HepG2 (cell line): ENCODE measurements at regions not wholly inside any gene's neighbourhood (a gene's known extent, or its start where the extent isn't known, plus 50 kb on each side); places are given as distances from the start of the nearest gene placed in this dataset.

ENCODE experiments used
- HDAC1 ChIP-seq: sonication (generic); formaldehyde crosslinking; IDR thresholded peaks from 2 replicates; pipeline ENCODE4 v1.5.1; 2020; ENCODE audit warnings: mild to moderate bottlenecking, missing genetic modification reagents
- HNRNPUL1 ChIP-seq: fragments of 200-400 bp; formaldehyde crosslinking; IDR thresholded peaks from 2 replicates; pipeline ENCODE4 v1.6.1; 2017; ENCODE audit warnings: low read depth, mild to moderate bottlenecking, low read length, moderate library complexity
- KDM4B ChIP-seq: sonication (generic); formaldehyde crosslinking; IDR thresholded peaks from 2 replicates; pipeline ENCODE4 v1.4.0; 2020; ENCODE audit warnings: missing genetic modification reagents
- NONO ChIP-seq, 2 experiments: fragments of 450-650 bp in 1 of 2; sonication (generic) in 1 of 2; formaldehyde crosslinking in 1 of 2; IDR thresholded peaks in 1 of 2; conservative IDR thresholded peaks in 1 of 2; 2 replicates each; pipeline versions ENCODE4 v1.6.1 to v1.8.0; 2017 to 2022; ENCODE audit warnings: mild to moderate bottlenecking in 1 of 2, missing genetic modification reagents in 1 of 2, moderate library complexity in 1 of 2
- RBFOX2 ChIP-seq: fragments of 200-400 bp; formaldehyde crosslinking; IDR thresholded peaks from 2 replicates; pipeline ENCODE4 v1.6.1; 2017; ENCODE audit warnings: low read depth, mild to moderate bottlenecking, low read length
- TAF1 ChIP-seq: sonication (generic); formaldehyde crosslinking; IDR thresholded peaks from 2 replicates; pipeline ENCODE4 v1.4.0; 2020; ENCODE audit warnings: missing genetic modification reagents
- ZNF143 ChIP-seq: sonication (generic); formaldehyde crosslinking; IDR thresholded peaks from 2 replicates; pipeline ENCODE4 v1.4.0; 2020; ENCODE audit warnings: missing genetic modification reagents
- ZNF232 ChIP-seq: sonication (generic); formaldehyde crosslinking; IDR thresholded peaks from 2 replicates; pipeline ENCODE4 v1.4.0; 2020; ENCODE audit warnings: missing genetic modification reagents, borderline replicate concordance
- TF ChIP-seq, protein P1 (sequence below): sonication (generic); formaldehyde crosslinking; IDR thresholded peaks from 2 replicates; pipeline ENCODE4 v1.4.0; 2020; ENCODE audit warnings: low read depth, missing genetic modification reagents
- TF ChIP-seq, protein P2 (sequence below): sonication (generic); formaldehyde crosslinking; IDR thresholded peaks from 2 replicates; pipeline ENCODE4 v1.4.0; 2020; ENCODE audit warnings: low read depth, mild to moderate bottlenecking, missing genetic modification reagents
- TF ChIP-seq, protein P3 (sequence below): IDR thresholded peaks from 2 replicates; pipeline ENCODE4 v1.6.1; 2012; ENCODE audit warnings: low read length, improper control_type of control experiment
- TF ChIP-seq, protein P4 (sequence below): sonication (generic); formaldehyde crosslinking; IDR thresholded peaks from 2 replicates; pipeline ENCODE4 v1.4.0; 2020; ENCODE audit warnings: missing genetic modification reagents, borderline replicate concordance
- TF ChIP-seq, protein P5 (sequence below): sonication (generic); formaldehyde crosslinking; IDR thresholded peaks from 2 replicates; pipeline ENCODE4 v1.8.1; 2023; ENCODE audit warnings: mild to moderate bottlenecking, missing genetic modification reagents, borderline replicate concordance
- TF ChIP-seq, protein P6 (sequence below): sonication (generic); formaldehyde crosslinking; IDR thresholded peaks from 2 replicates; pipeline ENCODE4 v1.5.0; 2020; ENCODE audit warnings: mild to moderate bottlenecking, missing genetic modification reagents, moderate library complexity

DNA sequence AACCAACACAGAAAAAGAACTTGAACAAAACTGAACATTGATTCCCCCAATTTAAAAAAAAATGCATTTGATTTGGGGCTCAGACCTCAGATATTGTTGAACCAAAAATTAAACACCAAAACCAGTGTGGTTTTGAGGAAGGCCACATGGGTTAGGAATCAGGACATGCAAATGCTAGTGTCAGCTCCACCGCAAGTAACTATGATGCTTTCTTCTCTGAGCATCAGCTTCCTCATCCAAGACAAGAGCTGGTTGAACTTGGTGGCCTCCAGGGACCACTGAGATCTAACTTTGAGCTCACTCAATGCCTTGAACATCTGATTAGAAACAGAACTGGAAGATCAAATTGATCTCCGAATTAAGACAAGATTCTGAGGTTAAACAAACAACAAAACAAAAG lies 142.9 kb upstream of the NWD2 start:
- TF ChIP-seq, protein P1, sequence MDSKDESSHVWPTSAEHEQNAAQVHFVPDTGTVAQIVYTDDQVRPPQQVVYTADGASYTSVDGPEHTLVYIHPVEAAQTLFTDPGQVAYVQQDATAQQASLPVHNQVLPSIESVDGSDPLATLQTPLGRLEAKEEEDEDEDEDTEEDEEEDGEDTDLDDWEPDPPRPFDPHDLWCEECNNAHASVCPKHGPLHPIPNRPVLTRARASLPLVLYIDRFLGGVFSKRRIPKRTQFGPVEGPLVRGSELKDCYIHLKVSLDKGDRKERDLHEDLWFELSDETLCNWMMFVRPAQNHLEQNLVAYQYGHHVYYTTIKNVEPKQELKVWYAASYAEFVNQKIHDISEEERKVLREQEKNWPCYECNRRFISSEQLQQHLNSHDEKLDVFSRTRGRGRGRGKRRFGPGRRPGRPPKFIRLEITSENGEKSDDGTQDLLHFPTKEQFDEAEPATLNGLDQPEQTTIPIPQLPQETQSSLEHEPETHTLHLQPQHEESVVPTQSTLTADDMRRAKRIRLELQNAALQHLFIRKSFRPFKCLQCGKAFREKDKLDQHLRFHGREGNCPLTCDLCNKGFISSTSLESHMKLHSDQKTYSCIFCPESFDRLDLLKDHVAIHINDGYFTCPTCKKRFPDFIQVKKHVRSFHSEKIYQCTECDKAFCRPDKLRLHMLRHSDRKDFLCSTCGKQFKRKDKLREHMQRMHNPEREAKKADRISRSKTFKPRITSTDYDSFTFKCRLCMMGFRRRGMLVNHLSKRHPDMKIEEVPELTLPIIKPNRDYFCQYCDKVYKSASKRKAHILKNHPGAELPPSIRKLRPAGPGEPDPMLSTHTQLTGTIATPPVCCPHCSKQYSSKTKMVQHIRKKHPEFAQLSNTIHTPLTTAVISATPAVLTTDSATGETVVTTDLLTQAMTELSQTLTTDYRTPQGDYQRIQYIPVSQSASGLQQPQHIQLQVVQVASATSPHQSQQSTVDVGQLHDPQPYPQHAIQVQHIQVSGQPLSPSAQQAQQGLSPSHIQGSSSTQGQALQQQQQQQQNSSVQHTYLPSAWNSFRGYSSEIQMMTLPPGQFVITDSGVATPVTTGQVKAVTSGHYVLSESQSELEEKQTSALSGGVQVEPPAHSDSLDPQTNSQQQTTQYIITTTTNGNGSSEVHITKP (CRISPR knock-in tag): no peak
- TF ChIP-seq RBFOX2: no peak
- TF ChIP-seq, protein P2, sequence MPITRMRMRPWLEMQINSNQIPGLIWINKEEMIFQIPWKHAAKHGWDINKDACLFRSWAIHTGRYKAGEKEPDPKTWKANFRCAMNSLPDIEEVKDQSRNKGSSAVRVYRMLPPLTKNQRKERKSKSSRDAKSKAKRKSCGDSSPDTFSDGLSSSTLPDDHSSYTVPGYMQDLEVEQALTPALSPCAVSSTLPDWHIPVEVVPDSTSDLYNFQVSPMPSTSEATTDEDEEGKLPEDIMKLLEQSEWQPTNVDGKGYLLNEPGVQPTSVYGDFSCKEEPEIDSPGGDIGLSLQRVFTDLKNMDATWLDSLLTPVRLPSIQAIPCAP (CRISPR knock-in tag): no peak
- TF ChIP-seq, protein P3, sequence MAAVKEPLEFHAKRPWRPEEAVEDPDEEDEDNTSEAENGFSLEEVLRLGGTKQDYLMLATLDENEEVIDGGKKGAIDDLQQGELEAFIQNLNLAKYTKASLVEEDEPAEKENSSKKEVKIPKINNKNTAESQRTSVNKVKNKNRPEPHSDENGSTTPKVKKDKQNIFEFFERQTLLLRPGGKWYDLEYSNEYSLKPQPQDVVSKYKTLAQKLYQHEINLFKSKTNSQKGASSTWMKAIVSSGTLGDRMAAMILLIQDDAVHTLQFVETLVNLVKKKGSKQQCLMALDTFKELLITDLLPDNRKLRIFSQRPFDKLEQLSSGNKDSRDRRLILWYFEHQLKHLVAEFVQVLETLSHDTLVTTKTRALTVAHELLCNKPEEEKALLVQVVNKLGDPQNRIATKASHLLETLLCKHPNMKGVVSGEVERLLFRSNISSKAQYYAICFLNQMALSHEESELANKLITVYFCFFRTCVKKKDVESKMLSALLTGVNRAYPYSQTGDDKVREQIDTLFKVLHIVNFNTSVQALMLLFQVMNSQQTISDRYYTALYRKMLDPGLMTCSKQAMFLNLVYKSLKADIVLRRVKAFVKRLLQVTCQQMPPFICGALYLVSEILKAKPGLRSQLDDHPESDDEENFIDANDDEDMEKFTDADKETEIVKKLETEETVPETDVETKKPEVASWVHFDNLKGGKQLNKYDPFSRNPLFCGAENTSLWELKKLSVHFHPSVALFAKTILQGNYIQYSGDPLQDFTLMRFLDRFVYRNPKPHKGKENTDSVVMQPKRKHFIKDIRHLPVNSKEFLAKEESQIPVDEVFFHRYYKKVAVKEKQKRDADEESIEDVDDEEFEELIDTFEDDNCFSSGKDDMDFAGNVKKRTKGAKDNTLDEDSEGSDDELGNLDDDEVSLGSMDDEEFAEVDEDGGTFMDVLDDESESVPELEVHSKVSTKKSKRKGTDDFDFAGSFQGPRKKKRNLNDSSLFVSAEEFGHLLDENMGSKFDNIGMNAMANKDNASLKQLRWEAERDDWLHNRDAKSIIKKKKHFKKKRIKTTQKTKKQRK: no peak
- TF ChIP-seq ZNF143 (CRISPR knock-in tag): no peak
- TF ChIP-seq, protein P4, sequence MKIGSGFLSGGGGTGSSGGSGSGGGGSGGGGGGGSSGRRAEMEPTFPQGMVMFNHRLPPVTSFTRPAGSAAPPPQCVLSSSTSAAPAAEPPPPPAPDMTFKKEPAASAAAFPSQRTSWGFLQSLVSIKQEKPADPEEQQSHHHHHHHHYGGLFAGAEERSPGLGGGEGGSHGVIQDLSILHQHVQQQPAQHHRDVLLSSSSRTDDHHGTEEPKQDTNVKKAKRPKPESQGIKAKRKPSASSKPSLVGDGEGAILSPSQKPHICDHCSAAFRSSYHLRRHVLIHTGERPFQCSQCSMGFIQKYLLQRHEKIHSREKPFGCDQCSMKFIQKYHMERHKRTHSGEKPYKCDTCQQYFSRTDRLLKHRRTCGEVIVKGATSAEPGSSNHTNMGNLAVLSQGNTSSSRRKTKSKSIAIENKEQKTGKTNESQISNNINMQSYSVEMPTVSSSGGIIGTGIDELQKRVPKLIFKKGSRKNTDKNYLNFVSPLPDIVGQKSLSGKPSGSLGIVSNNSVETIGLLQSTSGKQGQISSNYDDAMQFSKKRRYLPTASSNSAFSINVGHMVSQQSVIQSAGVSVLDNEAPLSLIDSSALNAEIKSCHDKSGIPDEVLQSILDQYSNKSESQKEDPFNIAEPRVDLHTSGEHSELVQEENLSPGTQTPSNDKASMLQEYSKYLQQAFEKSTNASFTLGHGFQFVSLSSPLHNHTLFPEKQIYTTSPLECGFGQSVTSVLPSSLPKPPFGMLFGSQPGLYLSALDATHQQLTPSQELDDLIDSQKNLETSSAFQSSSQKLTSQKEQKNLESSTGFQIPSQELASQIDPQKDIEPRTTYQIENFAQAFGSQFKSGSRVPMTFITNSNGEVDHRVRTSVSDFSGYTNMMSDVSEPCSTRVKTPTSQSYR (CRISPR knock-in tag): no peak
- no peak for TF ChIP-seq TAF1 (CRISPR knock-in tag)
- TF ChIP-seq HNRNPUL1: no peak
- TF ChIP-seq NONO (IDR thresholded peaks at IDR 0.05): no peak
- TF ChIP-seq NONO (CRISPR knock-in tag; conservative IDR thresholded peaks at IDR 0.05): no peak
- TF ChIP-seq, protein P5, sequence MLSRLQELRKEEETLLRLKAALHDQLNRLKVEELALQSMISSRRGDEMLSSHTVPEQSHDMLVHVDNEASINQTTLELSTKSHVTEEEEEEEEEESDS (CRISPR knock-in tag): no peak
- TF ChIP-seq HDAC1 (CRISPR knock-in tag): no peak
- TF ChIP-seq ZNF232 (CRISPR knock-in tag): no peak
- TF ChIP-seq, protein P6, sequence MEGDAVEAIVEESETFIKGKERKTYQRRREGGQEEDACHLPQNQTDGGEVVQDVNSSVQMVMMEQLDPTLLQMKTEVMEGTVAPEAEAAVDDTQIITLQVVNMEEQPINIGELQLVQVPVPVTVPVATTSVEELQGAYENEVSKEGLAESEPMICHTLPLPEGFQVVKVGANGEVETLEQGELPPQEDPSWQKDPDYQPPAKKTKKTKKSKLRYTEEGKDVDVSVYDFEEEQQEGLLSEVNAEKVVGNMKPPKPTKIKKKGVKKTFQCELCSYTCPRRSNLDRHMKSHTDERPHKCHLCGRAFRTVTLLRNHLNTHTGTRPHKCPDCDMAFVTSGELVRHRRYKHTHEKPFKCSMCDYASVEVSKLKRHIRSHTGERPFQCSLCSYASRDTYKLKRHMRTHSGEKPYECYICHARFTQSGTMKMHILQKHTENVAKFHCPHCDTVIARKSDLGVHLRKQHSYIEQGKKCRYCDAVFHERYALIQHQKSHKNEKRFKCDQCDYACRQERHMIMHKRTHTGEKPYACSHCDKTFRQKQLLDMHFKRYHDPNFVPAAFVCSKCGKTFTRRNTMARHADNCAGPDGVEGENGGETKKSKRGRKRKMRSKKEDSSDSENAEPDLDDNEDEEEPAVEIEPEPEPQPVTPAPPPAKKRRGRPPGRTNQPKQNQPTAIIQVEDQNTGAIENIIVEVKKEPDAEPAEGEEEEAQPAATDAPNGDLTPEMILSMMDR (CRISPR knock-in tag): no peak
- no peak for TF ChIP-seq KDM4B (CRISPR knock-in tag)
